ENCODE measurements at regions not wholly inside any gene's neighbourhood (a gene's known extent, or its start where the extent isn't known, plus 50 kb on each side); places are given as distances from the start of the nearest gene placed in this dataset.

GRCh38 chr4:66820681-66821080 lies 724.6 kb downstream of the CENPC start:
- TF ChIP-seq POLR2A (IDR thresholded peaks at IDR 0.05; ENCODE audit: low read depth, low read length) (no peak), POLR2AphosphoS5 (IDR thresholded peaks at IDR 0.05; ENCODE audit: low read depth, low read length) (no peak), TAF1 (IDR thresholded peaks at IDR 0.05; ENCODE audit: low read depth, low read length) (no peak), POU2F2 (IDR thresholded peaks at IDR 0.05; ENCODE audit: low read depth, low read length) (no peak)
